ENCODE measurements at regions not wholly inside any gene's neighbourhood (a gene's known extent, or its start where the extent isn't known, plus 50 kb on each side); places are given as distances from the start of the nearest gene placed in this dataset.

DNA sequence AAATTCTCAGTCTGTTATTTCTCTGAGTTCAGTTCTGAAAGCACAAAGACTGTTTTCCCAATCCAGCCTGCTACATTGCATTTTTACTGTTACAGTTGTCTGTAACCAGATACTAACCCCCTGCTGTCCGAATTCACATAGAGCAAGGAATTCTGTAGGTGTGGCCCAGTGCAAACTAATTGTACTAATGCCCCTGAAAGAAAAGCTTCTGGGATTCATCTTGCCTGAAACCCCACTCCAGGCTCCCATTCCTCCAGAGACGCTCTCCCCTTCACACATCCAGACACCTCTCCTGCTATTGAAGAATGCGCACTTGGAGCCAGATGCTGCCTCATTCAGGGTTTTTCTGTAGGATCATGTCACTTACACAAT, 127.0 kb downstream of the TTC32 start:
- intact Hi-C loops (cut with micrococcal nuclease; ENCODE audit: unreplicated experiment), result no loop called here
- no peak for ATAC-seq
- TF ChIP-seq LRRFIP1 (CRISPR knock-in tag; conservative IDR thresholded peaks at IDR 0.05), result no peak
- TF ChIP-seq MEIS1 (CRISPR knock-in tag; IDR thresholded peaks at IDR 0.05; ENCODE audit: borderline replicate concordance), result no peak
- no peak for TF ChIP-seq SMARCE1 (IDR thresholded peaks at IDR 0.05; ENCODE audit: borderline replicate concordance)
- no peak for TF ChIP-seq REL (CRISPR knock-in tag; conservative IDR thresholded peaks at IDR 0.05)
- TF ChIP-seq PHF21A (CRISPR knock-in tag; IDR thresholded peaks at IDR 0.05), result no peak
- TF ChIP-seq TRIM22 (IDR thresholded peaks at IDR 0.05), result no peak
- no peak for TF ChIP-seq TCF7L2 (IDR thresholded peaks at IDR 0.05; ENCODE audit: low read depth, low read length)
- TF ChIP-seq, protein P1, sequence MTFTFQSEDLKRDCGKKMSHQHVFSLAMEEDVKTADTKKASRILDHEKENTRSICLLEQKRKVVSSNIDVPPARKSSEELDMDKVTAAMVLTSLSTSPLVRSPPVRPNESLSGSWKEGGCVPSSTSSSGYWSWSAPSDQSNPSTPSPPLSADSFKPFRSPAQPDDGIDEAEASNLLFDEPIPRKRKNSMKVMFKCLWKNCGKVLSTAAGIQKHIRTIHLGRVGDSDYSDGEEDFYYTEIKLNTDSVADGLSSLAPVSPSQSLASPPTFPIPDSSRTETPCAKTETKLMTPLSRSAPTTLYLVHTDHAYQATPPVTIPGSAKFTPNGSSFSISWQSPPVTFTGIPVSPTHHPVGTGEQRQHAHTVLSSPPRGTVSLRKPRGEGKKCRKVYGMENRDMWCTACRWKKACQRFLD (CRISPR knock-in tag; IDR thresholded peaks at IDR 0.05; ENCODE audit: borderline replicate concordance), result no peak
- TF ChIP-seq HINFP (CRISPR knock-in tag; IDR thresholded peaks at IDR 0.05; ENCODE audit: low read depth), result no peak
- TF ChIP-seq SP1 (IDR thresholded peaks at IDR 0.05), result no peak
- TF ChIP-seq SP1 (CRISPR knock-in tag; IDR thresholded peaks at IDR 0.05), result no peak
- no peak for TF ChIP-seq ZNF367 (CRISPR knock-in tag; IDR thresholded peaks at IDR 0.05; ENCODE audit: borderline replicate concordance)
- TF ChIP-seq MBNL3 (CRISPR knock-in tag; conservative IDR thresholded peaks at IDR 0.05), result no peak
- no peak for TF ChIP-seq SMAD3 (CRISPR knock-in tag; IDR thresholded peaks at IDR 0.05)
- TF ChIP-seq KDM5B (CRISPR knock-in tag; IDR thresholded peaks at IDR 0.05; ENCODE audit: borderline replicate concordance), result no peak
- TF ChIP-seq ARHGAP35 (CRISPR knock-in tag; IDR thresholded peaks at IDR 0.05; ENCODE audit: borderline replicate concordance), result no peak
- no peak for TF ChIP-seq PHF20 (CRISPR knock-in tag; IDR thresholded peaks at IDR 0.05)
- H3K4me3 ChIP-seq (replicated peaks in 1 of 3; ENCODE audit: insufficient read depth in 1 of 3, low read depth in 2 of 3, low read length in 3 of 3), result no peak overlapping the region
- ChIA-PET POLR2A (no interaction called here), CTCF (ENCODE audit: low intra/inter-chr PET ratio, low total read pairs) (no interaction called here)
- H2AFZ ChIP-seq (ENCODE audit: low read length), result no peak overlapping the region
- BruUV-seq (replicated peaks), result no TSS peak
- no peak for DNase-seq (ENCODE audit: low spot score)
- H4K20me1 ChIP-seq (ENCODE audit: insufficient read depth, low read length), result no peaks in the 10 kb centered on the region
- WGBS (ENCODE audit: low lambda C conversion rate), result 57% methylated on average over 3 of the region's 3 CpGs
- no peak overlapping the region for H3K4me2 ChIP-seq (ENCODE audit: low read depth, low read length)
- no peaks in the 10 kb centered on the region for H3K79me2 ChIP-seq (ENCODE audit: insufficient read depth, low read length)
- no peaks in the 10 kb centered on the region for H3K4me1 ChIP-seq (ENCODE audit: insufficient read depth, low read length)
- in situ Hi-C loops (cut with HindIII; ENCODE audit: extremely low pct_ligation_motif_present, low pct_unique_long_range_greater_than_20kb), result no loop called here
- H3K9ac ChIP-seq (ENCODE audit: insufficient read depth, low read depth, low read length), result no peak overlapping the region
- H3K27me3 ChIP-seq (ENCODE audit: control insufficient read depth in 1 of 2, insufficient read depth in 2 of 2, low read length in 2 of 2), result peaks cover 0 to 5% of the 10 kb centered on the region in 2 experiments; a peak in 1 of 5 replicates
- no peak overlapping the region for H3K27ac ChIP-seq (ENCODE audit: extremely low read length, insufficient read depth, low read length)
- no peaks in the 10 kb centered on the region for H3K9me3 ChIP-seq (ENCODE audit: low read length)
- no peak for FAIRE-seq
- H3K36me3 ChIP-seq (replicated peaks in 1 of 2; ENCODE audit: control insufficient read depth in 1 of 2, insufficient read depth in 2 of 2, low read length in 2 of 2), result no peaks in the 10 kb centered on the region

All from HepG2 (cell line).